ENCODE measurements at regions not wholly inside any gene's neighbourhood (a gene's known extent, or its start where the extent isn't known, plus 50 kb on each side); places are given as distances from the start of the nearest gene placed in this dataset.
"Not testable (repeated sequence)": the region's sequence is repeated elsewhere in the genome, so short reads cannot be mapped to it uniquely, and the experiment has no call there.

GRCh38 chr22:10934704-10935103 is 4593.3 kb upstream of the OR11H1 start:
- H3K4me1 ChIP-seq; H3K36me3 ChIP-seq; DNase-seq; H3K4me3 ChIP-seq; intact Hi-C loops (cut with DNase I); H3K27me3 ChIP-seq (ENCODE audit: low read depth); ATAC-seq; H3K27ac ChIP-seq: not testable (repeated sequence)
- peaks cover 18% of the 10 kb centered on the region for H3K9me3 ChIP-seq

GRCh38 chr22:10961043-10961860 is 4566.7 kb upstream of the OR11H1 start:
- ATAC-seq (peak; percentile 36 to 41), DNase-seq (peak; percentile 47)
- intact Hi-C loops (cut with DNase I), result no loop called here
- no peak overlapping the region for H3K4me3 ChIP-seq
- H3K27ac ChIP-seq, result no peak overlapping the region
- TF ChIP-seq CTCF (IDR thresholded peaks at IDR 0.05), result no peak
- no peaks in the 10 kb centered on the region for H3K36me3 ChIP-seq
- H3K9me3 ChIP-seq, result peaks cover 19% of the 10 kb centered on the region
- no peaks in the 10 kb centered on the region for H3K4me1 ChIP-seq
- H3K27me3 ChIP-seq (ENCODE audit: low read depth), result no peaks in the 10 kb centered on the region

- H3K27me3 ChIP-seq (ENCODE audit: low read depth); ATAC-seq; DNase-seq; H3K27ac ChIP-seq; H3K4me1 ChIP-seq; H3K36me3 ChIP-seq; H3K4me3 ChIP-seq; intact Hi-C loops (cut with DNase I): not testable (repeated sequence)
- peaks cover 21% of the 10 kb centered on the region for H3K9me3 ChIP-seq
Measured at GRCh38 chr22:10961861-10962255, 4566.1 kb upstream of the OR11H1 start.

Measured in lower lobe of right lung (tissue), 2 donors.